ENCODE measurements at regions not wholly inside any gene's neighbourhood (a gene's known extent, or its start where the extent isn't known, plus 50 kb on each side); places are given as distances from the start of the nearest gene placed in this dataset.

GRCh38 chr3:168883145-168883544, 780.4 kb downstream of the MECOM start:
- no peak for ATAC-seq
- Histone ChIP-seq H3K27me3 (no peaks in the 10 kb centered on the region), H3K4me3 (no peak overlapping the region), H3K9me3 (no peaks in the 10 kb centered on the region), H3K4me1 (no peaks in the 10 kb centered on the region), H3K36me3 (no peaks in the 10 kb centered on the region), H3K27ac (no peak overlapping the region)
- TF ChIP-seq CTCF (IDR thresholded peaks at IDR 0.05) (no peak), POLR2A (IDR thresholded peaks at IDR 0.05) (no peak)
- no peak for DNase-seq
- intact Hi-C loops (cut with DNase I): no loop called here
- WGBS (ENCODE audit: insufficient coverage, low coverage, low lambda C conversion rate, missing lambda C conversion rate): 0% methylated on average over 1 of the region's 1 CpG

- 24% methylated on average over 3 of the region's 3 CpGs for WGBS (ENCODE audit: insufficient coverage, low coverage, low lambda C conversion rate, missing lambda C conversion rate)
- intact Hi-C loops (cut with DNase I): no loop called here
- Histone ChIP-seq H3K27me3 (no peaks in the 10 kb centered on the region), H3K27ac (no peak overlapping the region), H3K9me3 (no peaks in the 10 kb centered on the region), H3K36me3 (no peaks in the 10 kb centered on the region), H3K4me1 (no peaks in the 10 kb centered on the region), H3K4me3 (no peak overlapping the region)
- TF ChIP-seq POLR2A (IDR thresholded peaks at IDR 0.05) (no peak), CTCF (IDR thresholded peaks at IDR 0.05) (no peak)
- ATAC-seq (no peak), DNase-seq (no peak)
These were observed 781.7 kb downstream of the MECOM start for GRCh38 chr3:168881804-168882203.

- H3K36me3 ChIP-seq: no peaks in the 10 kb centered on the region
- H3K4me3 ChIP-seq: no peak overlapping the region
- no peaks in the 10 kb centered on the region for H3K9me3 ChIP-seq
- 69% methylated on average over 1 of the region's 1 CpG for WGBS (ENCODE audit: insufficient coverage, low coverage, low lambda C conversion rate, missing lambda C conversion rate)
- intact Hi-C loops (cut with DNase I): no loop called here
- ATAC-seq (no peak), DNase-seq (no peak)
- H3K27ac ChIP-seq: no peak overlapping the region
- H3K27me3 ChIP-seq: no peaks in the 10 kb centered on the region
- no peaks in the 10 kb centered on the region for H3K4me1 ChIP-seq
- TF ChIP-seq POLR2A (IDR thresholded peaks at IDR 0.05): no peak
- no peak for TF ChIP-seq CTCF (IDR thresholded peaks at IDR 0.05)
These were observed 782.9 kb upstream of the GOLIM4 start for GRCh38 chr3:168878655-168879054.

GRCh38 chr3:168877899-168878298, 782.2 kb upstream of the GOLIM4 start:
- Histone ChIP-seq H3K4me3 (no peak overlapping the region), H3K36me3 (no peaks in the 10 kb centered on the region), H3K9me3 (no peaks in the 10 kb centered on the region), H3K4me1 (no peaks in the 10 kb centered on the region), H3K27me3 (no peaks in the 10 kb centered on the region), H3K27ac (no peak overlapping the region)
- TF ChIP-seq CTCF (IDR thresholded peaks at IDR 0.05) (no peak), POLR2A (IDR thresholded peaks at IDR 0.05) (no peak)
- intact Hi-C loops (cut with DNase I): no loop called here
- DNase-seq (no peak), ATAC-seq (no peak)
- WGBS (ENCODE audit: insufficient coverage, low coverage, low lambda C conversion rate, missing lambda C conversion rate): 40% methylated on average over 1 of the region's 1 CpG

Measured in right lobe of liver (tissue), 6 donors.